Sigmoid colon (tissue), 4 donors: ENCODE measurements at regions not wholly inside any gene's neighbourhood (a gene's known extent, or its start where the extent isn't known, plus 50 kb on each side); places are given as distances from the start of the nearest gene placed in this dataset.

Source experiments
- EP300 ChIP-seq, 4 donors: sonication (generic); formaldehyde crosslinking; IDR thresholded peaks; one replicate each; pipeline ENCODE4 v1.6.1; 2017; ENCODE audit warnings: antibody characterized with exemption in 4 of 4
- TF ChIP-seq, protein P1 (sequence below), 4 experiments: fragments of 450-650 bp in 3 of 4; fragments of 200-600 bp in 1 of 4; IDR thresholded peaks; one replicate each; pipeline ENCODE4 v1.5.1; 2016 to 2019; ENCODE audit warnings: antibody characterized with exemption in 4 of 4, mild to moderate bottlenecking in 3 of 4, moderate library complexity in 2 of 4

DNA sequence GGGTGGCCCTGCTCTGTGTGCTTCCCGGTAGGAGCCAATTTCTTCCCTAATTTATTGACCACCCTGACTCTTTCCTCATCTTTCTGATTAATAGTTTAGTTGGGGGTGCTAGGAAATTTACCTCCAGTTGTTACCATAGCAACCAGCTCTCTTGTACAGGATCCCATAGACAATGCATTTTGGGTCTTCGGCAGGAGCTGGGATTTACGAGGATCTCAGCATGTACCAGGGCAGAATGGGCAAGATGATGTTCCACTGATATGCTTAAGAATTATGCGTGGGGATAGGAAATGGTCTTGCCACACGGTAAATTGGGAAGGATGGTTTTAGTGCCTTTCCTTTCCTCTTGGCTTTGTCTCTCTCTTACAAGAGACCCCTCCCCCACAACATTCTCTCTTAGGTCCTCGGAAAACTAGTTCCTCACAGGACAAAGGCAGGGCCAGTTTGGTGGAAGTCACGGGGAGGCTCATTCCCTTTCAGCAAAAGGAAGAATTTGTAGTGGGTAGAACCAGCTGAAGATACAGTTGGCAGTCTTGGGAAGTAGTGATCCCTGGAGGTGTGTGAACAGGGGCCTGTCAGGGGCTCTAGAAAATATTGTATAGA, 133.4 kb upstream of the SHB start:
- TF ChIP-seq, protein P1, sequence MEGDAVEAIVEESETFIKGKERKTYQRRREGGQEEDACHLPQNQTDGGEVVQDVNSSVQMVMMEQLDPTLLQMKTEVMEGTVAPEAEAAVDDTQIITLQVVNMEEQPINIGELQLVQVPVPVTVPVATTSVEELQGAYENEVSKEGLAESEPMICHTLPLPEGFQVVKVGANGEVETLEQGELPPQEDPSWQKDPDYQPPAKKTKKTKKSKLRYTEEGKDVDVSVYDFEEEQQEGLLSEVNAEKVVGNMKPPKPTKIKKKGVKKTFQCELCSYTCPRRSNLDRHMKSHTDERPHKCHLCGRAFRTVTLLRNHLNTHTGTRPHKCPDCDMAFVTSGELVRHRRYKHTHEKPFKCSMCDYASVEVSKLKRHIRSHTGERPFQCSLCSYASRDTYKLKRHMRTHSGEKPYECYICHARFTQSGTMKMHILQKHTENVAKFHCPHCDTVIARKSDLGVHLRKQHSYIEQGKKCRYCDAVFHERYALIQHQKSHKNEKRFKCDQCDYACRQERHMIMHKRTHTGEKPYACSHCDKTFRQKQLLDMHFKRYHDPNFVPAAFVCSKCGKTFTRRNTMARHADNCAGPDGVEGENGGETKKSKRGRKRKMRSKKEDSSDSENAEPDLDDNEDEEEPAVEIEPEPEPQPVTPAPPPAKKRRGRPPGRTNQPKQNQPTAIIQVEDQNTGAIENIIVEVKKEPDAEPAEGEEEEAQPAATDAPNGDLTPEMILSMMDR (IDR thresholded peaks at IDR 0.05) = no peak
- no peak for TF ChIP-seq EP300 (IDR thresholded peaks at IDR 0.05)
